ENCODE measurements at regions not wholly inside any gene's neighbourhood (a gene's known extent, or its start where the extent isn't known, plus 50 kb on each side); places are given as distances from the start of the nearest gene placed in this dataset.

- no peaks in the 10 kb centered on the region for H3K27me3 ChIP-seq
- intact Hi-C loops (cut with DNase I): no loop called here
- no peaks in the 10 kb centered on the region for H3K4me1 ChIP-seq
- ATAC-seq (no peak), DNase-seq (no peak), FAIRE-seq (no peak)
- no peak overlapping the region for H3K27ac ChIP-seq
- TF ChIP-seq CTCF (IDR thresholded peaks at IDR 0.05): no peak
- H3K9me3 ChIP-seq: no peaks in the 10 kb centered on the region
- WGBS, 2 donors: 38 to 43% methylated on average over 2 of the region's 2 CpGs
- no peak overlapping the region for H3K4me3 ChIP-seq
- no peaks in the 10 kb centered on the region for H3K36me3 ChIP-seq
Observed at GRCh38 chr2:180146541-180146940, 139.4 kb upstream of the CWC22 start.

DNA sequence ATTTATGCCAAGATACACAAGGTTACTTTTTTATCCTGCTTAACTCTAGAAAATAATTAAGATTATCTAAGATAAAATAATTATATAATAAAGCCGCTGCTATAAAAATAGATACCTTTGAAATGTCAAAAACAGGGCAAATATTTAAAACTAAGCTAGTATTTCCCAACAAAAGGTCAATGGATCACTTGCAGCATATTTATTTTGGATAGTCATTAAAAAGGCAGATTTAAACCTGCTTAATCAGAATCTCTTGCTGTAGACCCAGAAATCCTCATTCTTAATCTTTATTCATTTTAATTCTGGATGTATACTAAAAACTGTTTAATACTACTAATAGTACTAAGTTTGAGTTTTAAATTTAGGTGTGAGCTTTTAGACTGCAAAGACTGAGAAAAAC lies 139.0 kb upstream of the CWC22 start:
- H3K36me3 ChIP-seq: no peaks in the 10 kb centered on the region
- H3K9me3 ChIP-seq: no peaks in the 10 kb centered on the region
- H3K27ac ChIP-seq: no peak overlapping the region
- TF ChIP-seq CTCF (IDR thresholded peaks at IDR 0.05): no peak
- no peak for ATAC-seq
- intact Hi-C loops (cut with DNase I): no loop called here
- no peak for FAIRE-seq
- 54 to 63% methylated on average over 1 of the region's 1 CpG for WGBS, 2 donors
- no peak for DNase-seq
- H3K4me1 ChIP-seq: no peaks in the 10 kb centered on the region
- no peak overlapping the region for H3K4me3 ChIP-seq
- no peaks in the 10 kb centered on the region for H3K27me3 ChIP-seq

- no peaks in the 10 kb centered on the region for H3K27me3 ChIP-seq
- ATAC-seq (no peak), DNase-seq (no peak), FAIRE-seq (no peak)
- WGBS, 2 donors: 74 to 75% methylated on average over 5 of the region's 5 CpGs
- TF ChIP-seq CTCF (IDR thresholded peaks at IDR 0.05): no peak
- H3K4me1 ChIP-seq: no peaks in the 10 kb centered on the region
- H3K4me3 ChIP-seq: no peak overlapping the region
- no peaks in the 10 kb centered on the region for H3K9me3 ChIP-seq
- H3K36me3 ChIP-seq: no peaks in the 10 kb centered on the region
- H3K27ac ChIP-seq: no peak overlapping the region
- intact Hi-C loops (cut with DNase I): no loop called here
Observed at GRCh38 chr2:180145163-180145562, 138.1 kb upstream of the CWC22 start.

DNA sequence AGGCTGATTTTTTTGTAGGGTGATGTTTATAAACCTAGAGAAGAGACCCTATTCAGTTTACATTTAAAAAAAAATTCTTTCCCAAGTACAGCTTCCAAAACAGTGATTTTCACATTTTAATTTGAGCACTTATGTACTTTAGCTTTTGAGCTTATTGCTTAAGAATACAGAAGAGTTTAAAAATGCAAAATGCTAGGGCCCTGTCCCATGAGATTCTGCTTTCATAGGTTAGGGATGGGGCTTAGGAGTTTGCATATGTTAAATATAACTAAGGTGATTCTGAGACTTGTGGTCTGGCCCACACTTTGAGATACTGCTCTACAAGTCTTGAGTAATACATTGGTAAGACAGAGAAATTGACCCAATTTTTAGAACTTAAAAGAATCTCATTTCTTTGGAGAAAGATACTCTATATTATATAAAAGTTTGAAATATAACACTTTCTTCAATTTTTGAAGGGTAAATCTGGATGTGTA lies 137.3 kb upstream of the CWC22 start:
- Histone ChIP-seq H3K9me3 (no peaks in the 10 kb centered on the region), H3K4me3 (no peak overlapping the region), H3K27me3 (no peaks in the 10 kb centered on the region), H3K4me1 (no peaks in the 10 kb centered on the region), H3K27ac (no peak overlapping the region), H3K36me3 (no peaks in the 10 kb centered on the region)
- no peak for TF ChIP-seq CTCF (IDR thresholded peaks at IDR 0.05)
- ATAC-seq (no peak), DNase-seq (no peak), FAIRE-seq (no peak)
- intact Hi-C loops (cut with DNase I): no loop called here

DNA sequence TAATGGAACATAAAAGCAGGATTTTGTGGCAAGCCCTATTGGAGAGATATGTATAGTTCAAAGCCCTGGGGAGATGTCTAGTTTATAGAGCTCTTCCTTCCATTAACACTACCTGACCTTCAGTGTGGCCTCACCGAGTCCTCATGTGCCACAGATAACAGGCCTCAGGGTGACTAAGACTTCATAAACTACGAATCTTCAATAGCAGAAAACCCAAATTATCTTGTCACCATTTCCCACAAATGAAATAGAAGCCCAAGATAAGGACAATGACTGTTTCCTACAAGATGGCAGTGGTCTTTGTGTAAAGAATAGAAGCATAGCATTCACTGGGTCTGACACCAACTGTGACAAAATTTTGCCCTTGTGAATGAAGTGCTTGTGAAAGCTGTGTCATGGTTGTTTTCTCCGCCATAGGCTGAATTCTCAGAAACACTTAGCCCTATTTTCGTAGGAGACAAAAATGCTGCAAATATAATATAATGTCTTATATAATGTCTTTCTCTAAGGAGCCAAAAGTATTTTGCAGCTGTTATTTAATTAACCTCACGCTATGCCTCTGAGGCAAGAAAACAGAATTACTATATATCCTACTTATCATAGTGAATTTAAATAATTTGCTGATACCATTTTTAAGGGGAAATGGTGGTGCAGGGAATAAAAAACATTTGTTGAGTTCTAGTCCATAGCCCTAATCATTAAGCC lies 136.7 kb upstream of the CWC22 start:
- Histone ChIP-seq H3K27me3 (no peaks in the 10 kb centered on the region), H3K36me3 (no peaks in the 10 kb centered on the region), H3K9me3 (no peaks in the 10 kb centered on the region), H3K4me1 (no peaks in the 10 kb centered on the region), H3K27ac (no peak overlapping the region), H3K4me3 (no peak overlapping the region)
- TF ChIP-seq CTCF (IDR thresholded peaks at IDR 0.05): no peak
- intact Hi-C loops (cut with DNase I): no loop called here
- DNase-seq (no peak), ATAC-seq (no peak), FAIRE-seq (no peak)
- WGBS, 2 donors: 76 to 81% methylated on average over 5 of the region's 5 CpGs
